ENCODE measurements at regions not wholly inside any gene's neighbourhood (a gene's known extent, or its start where the extent isn't known, plus 50 kb on each side); places are given as distances from the start of the nearest gene placed in this dataset.

GRCh38 chr2:43163584-43164270, 62.7 kb downstream of the ZFP36L2 start:
- TF ChIP-seq CTCF (conservative IDR thresholded peaks at IDR 0.05; ENCODE audit: low read depth, low read length) (no peak), EZH2 (IDR thresholded peaks at IDR 0.05; ENCODE audit: borderline replicate concordance, low read depth, low read length, poor library complexity, severe bottlenecking) (no peak)
